ENCODE measurements at regions not wholly inside any gene's neighbourhood (a gene's known extent, or its start where the extent isn't known, plus 50 kb on each side); places are given as distances from the start of the nearest gene placed in this dataset.

DNA sequence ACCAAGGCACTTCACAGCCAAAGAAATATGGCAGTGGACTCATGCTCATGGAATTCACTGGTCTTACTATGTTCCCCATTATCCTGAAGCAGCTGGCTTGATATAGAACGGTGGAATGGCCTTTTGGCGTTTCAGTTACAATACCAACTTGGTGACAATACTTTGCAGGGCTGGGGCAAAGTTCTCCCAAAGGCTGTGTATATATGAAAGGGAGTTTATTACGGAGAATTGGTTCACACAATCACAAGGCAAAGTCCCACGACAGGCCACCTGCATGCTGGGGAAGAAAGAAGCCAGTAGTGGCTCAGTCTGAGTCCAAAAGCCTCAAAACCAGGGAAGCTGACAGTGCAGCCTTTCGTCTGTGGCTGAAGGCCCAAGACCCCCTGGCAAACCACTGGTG is 50.8 kb upstream of the SMARCAD1 start:
- H3K36me3 ChIP-seq (ENCODE audit: control insufficient read depth, insufficient read depth, low read length): no peaks in the 10 kb centered on the region
- H3K4me1 ChIP-seq (ENCODE audit: control insufficient read depth, insufficient read depth, low read length): no peaks in the 10 kb centered on the region
- no peaks in the 10 kb centered on the region for H3K27me3 ChIP-seq (ENCODE audit: control insufficient read depth, insufficient read depth, low read length)
- DNase-seq (no peak), ATAC-seq (no peak)
- Mint-ChIP-seq H3K27ac (no peak overlapping the region), H3K27me3 (ENCODE audit: low read depth in 2 of 2) (no peaks in the 10 kb centered on the region), H3K36me3 (no peaks in the 10 kb centered on the region), H3K9me3 (no peaks in the 10 kb centered on the region), H3K4me1 (no peaks in the 10 kb centered on the region), H3K4me3 (no peak overlapping the region)
- TF ChIP-seq CTCF (IDR thresholded peaks at IDR 0.05): no peak
- no peak overlapping the region for H3K4me3 ChIP-seq (ENCODE audit: low read length)
- H3K9me3 ChIP-seq (ENCODE audit: control insufficient read depth, insufficient read depth, low read length): no peaks in the 10 kb centered on the region
- no peak overlapping the region for H3K27ac ChIP-seq (ENCODE audit: low read length)
- 80% methylated on average over 5 of the region's 5 CpGs for WGBS (ENCODE audit: insufficient coverage)
- intact Hi-C loops (cut with micrococcal nuclease): no loop called here

All from natural killer cell (primary cell).